Jurkat, Clone E6-1 (cell line): ENCODE measurements at regions not wholly inside any gene's neighbourhood (a gene's known extent, or its start where the extent isn't known, plus 50 kb on each side); places are given as distances from the start of the nearest gene placed in this dataset.

Source experiments
- DNase-seq: peaks from one replicate; pipeline ENCODE4 v3.0.0-alpha.2; 2011; ENCODE audit warnings: low read depth, low spot score
- H3K4me3 ChIP-seq: 2 replicates; pipeline ENCODE4 v1.5.1; 2011; ENCODE audit warnings: mild to moderate bottlenecking, low read length, control low read depth, moderate library complexity

- H3K4me3 ChIP-seq: no peak overlapping the region
- DNase-seq: no peak
Observed at GRCh38 chr3:166211451-166211850, 374.2 kb upstream of the BCHE start.

- H3K4me3 ChIP-seq: no peak overlapping the region
- DNase-seq: no peak
Observed at GRCh38 chr3:166209701-166210100, 372.5 kb upstream of the BCHE start.

- DNase-seq: no peak
- H3K4me3 ChIP-seq: no peak overlapping the region
Observed at GRCh38 chr3:166205158-166205557, 367.9 kb upstream of the BCHE start.

- DNase-seq: no peak
- H3K4me3 ChIP-seq: no peak overlapping the region
Observed at GRCh38 chr3:166201476-166201875, 364.3 kb upstream of the BCHE start.

- DNase-seq: no peak
- no peak overlapping the region for H3K4me3 ChIP-seq
Observed at GRCh38 chr3:166199491-166199890, 362.3 kb upstream of the BCHE start.

GRCh38 chr3:166195808-166196207 is 358.6 kb upstream of the BCHE start:
- no peak for DNase-seq
- no peak overlapping the region for H3K4me3 ChIP-seq

- H3K4me3 ChIP-seq: no peak overlapping the region
- DNase-seq: no peak
Observed at GRCh38 chr3:166191411-166191810, 354.2 kb upstream of the BCHE start.

- no peak for DNase-seq
- H3K4me3 ChIP-seq: no peak overlapping the region
Observed at GRCh38 chr3:166190360-166190759, 353.1 kb upstream of the BCHE start.

GRCh38 chr3:166187237-166187636 is 350.0 kb upstream of the BCHE start:
- DNase-seq: no peak
- no peak overlapping the region for H3K4me3 ChIP-seq

- no peak overlapping the region for H3K4me3 ChIP-seq
- no peak for DNase-seq
Observed at GRCh38 chr3:166186003-166186402, 348.8 kb upstream of the BCHE start.

- no peak for DNase-seq
- no peak overlapping the region for H3K4me3 ChIP-seq
Observed at GRCh38 chr3:166177130-166177529, 339.9 kb upstream of the BCHE start.

- DNase-seq: no peak
- H3K4me3 ChIP-seq: no peak overlapping the region
Observed at GRCh38 chr3:166171695-166172094, 334.5 kb upstream of the BCHE start.

GRCh38 chr3:166169681-166170080 is 332.5 kb upstream of the BCHE start:
- H3K4me3 ChIP-seq: no peak overlapping the region
- DNase-seq: no peak

GRCh38 chr3:166127969-166128368 is 290.7 kb upstream of the BCHE start:
- no peak for DNase-seq

GRCh38 chr3:166125179-166125578 is 288.0 kb upstream of the BCHE start:
- no peak for DNase-seq
- no peak overlapping the region for H3K4me3 ChIP-seq

More at GRCh38 chr3:166127969-166128368, 290.7 kb upstream of the BCHE start:
- no peak overlapping the region for H3K4me3 ChIP-seq

GRCh38 chr3:166123576-166123975 is 286.4 kb upstream of the BCHE start:
- no peak overlapping the region for H3K4me3 ChIP-seq
- DNase-seq: no peak

- DNase-seq: no peak
- no peak overlapping the region for H3K4me3 ChIP-seq
Observed at GRCh38 chr3:166123088-166123487, 285.9 kb upstream of the BCHE start.

- no peak overlapping the region for H3K4me3 ChIP-seq
- no peak for DNase-seq
Observed at GRCh38 chr3:166118049-166118448, 280.8 kb upstream of the BCHE start.

GRCh38 chr3:166114448-166114847 is 277.2 kb upstream of the BCHE start:
- DNase-seq: no peak
- H3K4me3 ChIP-seq: no peak overlapping the region

- DNase-seq: no peak
Observed at GRCh38 chr3:166111562-166111961, 274.3 kb upstream of the BCHE start.

GRCh38 chr3:166110102-166110501 is 272.9 kb upstream of the BCHE start:
- DNase-seq: no peak
- H3K4me3 ChIP-seq: no peak overlapping the region

More at GRCh38 chr3:166111562-166111961, 274.3 kb upstream of the BCHE start:
- H3K4me3 ChIP-seq: no peak overlapping the region

- no peak for DNase-seq
Observed at GRCh38 chr3:166104938-166105337, 267.7 kb upstream of the BCHE start.

More at GRCh38 chr3:166104938-166105337, 267.7 kb upstream of the BCHE start:
- no peak overlapping the region for H3K4me3 ChIP-seq
